ENCODE measurements at regions not wholly inside any gene's neighbourhood (a gene's known extent, or its start where the extent isn't known, plus 50 kb on each side); places are given as distances from the start of the nearest gene placed in this dataset.

- no peak for DNase-seq (ENCODE audit: low read depth in 2 of 2)
Observed at GRCh38 chr1:67948151-67949080, 102.0 kb downstream of the DIRAS3 start.

GRCh38 chr1:67947114-67947513 is 103.3 kb downstream of the DIRAS3 start:
- peak in 1 of 2 donors; percentile 62 for DNase-seq (ENCODE audit: low read depth in 2 of 2)

GRCh38 chr1:67945733-67946374 is 104.6 kb downstream of the DIRAS3 start:
- no peak for DNase-seq (ENCODE audit: low read depth in 2 of 2)

GRCh38 chr1:67942274-67942673 is 108.2 kb downstream of the DIRAS3 start:
- no peak for DNase-seq (ENCODE audit: low read depth in 2 of 2)

GRCh38 chr1:67941746-67942145 is 108.5 kb upstream of the GNG12 start:
- no peak for DNase-seq (ENCODE audit: low read depth in 2 of 2)

GRCh38 chr1:67941155-67941554 is 107.9 kb upstream of the GNG12 start:
- DNase-seq (ENCODE audit: low read depth in 2 of 2), result no peak

GRCh38 chr1:67939942-67940341 is 106.7 kb upstream of the GNG12 start:
- DNase-seq (ENCODE audit: low read depth in 2 of 2), result no peak

- no peak for DNase-seq (ENCODE audit: low read depth in 2 of 2)
Observed at GRCh38 chr1:67939186-67939743, 106.0 kb upstream of the GNG12 start.

- no peak for DNase-seq (ENCODE audit: low read depth in 2 of 2)
Observed at GRCh38 chr1:67937651-67938050, 104.4 kb upstream of the GNG12 start.

GRCh38 chr1:67937010-67937409 is 103.7 kb upstream of the GNG12 start:
- no peak for DNase-seq (ENCODE audit: low read depth in 2 of 2)

GRCh38 chr1:67935560-67935959 is 102.3 kb upstream of the GNG12 start:
- no peak for DNase-seq (ENCODE audit: low read depth in 2 of 2)

GRCh38 chr1:67931198-67931597 is 97.9 kb upstream of the GNG12 start:
- no peak for DNase-seq (ENCODE audit: low read depth in 2 of 2)

- no peak for DNase-seq (ENCODE audit: low read depth in 2 of 2)
Observed at GRCh38 chr1:67923074-67923473, 89.8 kb upstream of the GNG12 start.

- DNase-seq (ENCODE audit: low read depth in 2 of 2), result peak in 1 of 2 donors; percentile 93
Observed at GRCh38 chr1:67921725-67922489, 88.6 kb upstream of the GNG12 start.

- DNase-seq (ENCODE audit: low read depth in 2 of 2), result no peak
Observed at GRCh38 chr1:67919274-67920072, 86.2 kb upstream of the GNG12 start.

GRCh38 chr1:67918067-67918466 is 84.8 kb upstream of the GNG12 start:
- DNase-seq (ENCODE audit: low read depth in 2 of 2), result no peak

GRCh38 chr1:67917006-67917405 is 83.7 kb upstream of the GNG12 start:
- no peak for DNase-seq (ENCODE audit: low read depth in 2 of 2)

- no peak for DNase-seq (ENCODE audit: low read depth in 2 of 2)
Observed at GRCh38 chr1:67916140-67916886, 83.0 kb upstream of the GNG12 start.

GRCh38 chr1:67909776-67910175 is 76.5 kb upstream of the GNG12 start:
- no peak for DNase-seq (ENCODE audit: low read depth in 2 of 2)

- DNase-seq (ENCODE audit: low read depth in 2 of 2), result peak in 1 of 2 donors; percentile 51
Observed at GRCh38 chr1:67908250-67908936, 75.1 kb upstream of the GNG12 start.
